HG03025 (cell line): ENCODE measurements at regions not wholly inside any gene's neighbourhood (a gene's known extent, or its start where the extent isn't known, plus 50 kb on each side); places are given as distances from the start of the nearest gene placed in this dataset.

Experiments
- ATAC-seq: cut with Tn5 transposase; IDR thresholded peaks from one replicate; pipeline ENCODE4 v1.9.1; 2021; ENCODE audit warnings: mild to moderate bottlenecking, moderate library complexity; ENCODE audit not compliant: unreplicated experiment, low FRiP score

GRCh38 chr9:119436261-119436660 lies 67.0 kb upstream of the BRINP1 start:
- no peak for ATAC-seq

DNA sequence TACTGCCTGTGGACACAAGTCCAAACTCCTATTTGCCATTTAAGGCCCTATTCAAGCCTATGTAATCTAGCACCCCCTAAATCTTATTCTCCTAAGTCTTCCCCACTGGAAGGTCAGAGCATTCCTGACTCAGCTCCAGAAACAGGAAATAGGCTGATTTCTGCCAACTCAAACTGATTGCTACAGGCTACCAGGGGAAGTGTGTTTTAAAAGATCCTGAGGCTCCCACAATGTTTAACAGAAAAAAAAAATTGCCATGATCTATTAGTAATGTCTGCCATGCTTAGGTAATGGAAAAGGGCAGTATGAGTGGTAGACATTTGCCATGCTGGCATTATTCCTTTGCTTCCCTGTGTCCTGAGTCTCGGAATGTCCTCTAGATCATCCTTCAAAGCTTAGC lies 65.8 kb upstream of the BRINP1 start:
- no peak for ATAC-seq

GRCh38 chr9:119432428-119432827 lies 63.2 kb upstream of the BRINP1 start:
- ATAC-seq = no peak

GRCh38 chr9:119429302-119429701 lies 60.1 kb upstream of the BRINP1 start:
- ATAC-seq = no peak

DNA sequence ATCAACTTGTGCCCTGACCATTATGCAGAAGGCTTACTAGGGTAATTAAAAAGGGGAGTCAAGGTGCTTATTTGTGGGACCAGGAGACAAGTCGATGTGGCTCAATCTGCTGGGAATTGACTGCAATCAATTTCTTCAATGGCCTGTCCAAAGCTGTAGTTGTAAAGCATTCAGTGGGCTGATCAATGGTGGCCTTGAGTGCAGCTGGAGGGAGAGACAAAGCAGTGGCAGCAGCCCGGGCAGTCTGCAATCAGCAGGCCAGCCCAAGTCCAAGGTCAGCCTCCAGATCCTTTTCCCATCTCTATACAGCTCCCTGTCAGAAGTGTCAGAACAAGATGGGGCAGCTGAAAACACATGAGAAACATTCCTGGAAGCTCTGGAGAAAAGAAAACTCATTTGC lies 51.0 kb upstream of the BRINP1 start:
- no peak for ATAC-seq
